DMS114 treated with DMSO at 0.1 percent for 48 hours (cell line): ENCODE measurements at regions not wholly inside any gene's neighbourhood (a gene's known extent, or its start where the extent isn't known, plus 50 kb on each side); places are given as distances from the start of the nearest gene placed in this dataset.
"Not testable (repeated sequence)": the region's sequence is repeated elsewhere in the genome, so short reads cannot be mapped to it uniquely, and the experiment has no call there.

Experiments used
- DNase-seq: peaks from one replicate; lab custom pipeline; 2025; ENCODE audit not compliant: unreplicated experiment; lab: John Stamatoyannopoulos, UW

DNA sequence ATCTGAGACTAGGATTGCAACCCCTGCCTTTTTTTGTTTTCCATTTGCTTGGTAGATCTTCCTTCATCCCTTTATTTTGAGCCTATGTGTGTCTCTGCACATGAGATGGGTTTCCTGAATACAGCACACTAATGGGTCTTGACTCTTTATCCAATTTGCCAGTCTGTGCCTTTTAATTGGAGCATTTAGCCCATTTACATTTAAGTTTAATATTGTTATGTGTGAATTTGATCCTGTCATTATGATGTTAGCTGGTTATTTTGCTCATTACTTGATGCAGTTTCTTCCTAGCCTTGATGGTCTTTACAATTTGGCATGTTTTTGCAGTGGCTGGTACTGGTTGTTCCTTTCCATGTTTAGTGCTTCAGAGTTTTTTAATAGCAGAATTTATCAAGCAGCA, 228.4 kb upstream of the ADRA1B start:
- not testable (repeated sequence) for DNase-seq

DNA sequence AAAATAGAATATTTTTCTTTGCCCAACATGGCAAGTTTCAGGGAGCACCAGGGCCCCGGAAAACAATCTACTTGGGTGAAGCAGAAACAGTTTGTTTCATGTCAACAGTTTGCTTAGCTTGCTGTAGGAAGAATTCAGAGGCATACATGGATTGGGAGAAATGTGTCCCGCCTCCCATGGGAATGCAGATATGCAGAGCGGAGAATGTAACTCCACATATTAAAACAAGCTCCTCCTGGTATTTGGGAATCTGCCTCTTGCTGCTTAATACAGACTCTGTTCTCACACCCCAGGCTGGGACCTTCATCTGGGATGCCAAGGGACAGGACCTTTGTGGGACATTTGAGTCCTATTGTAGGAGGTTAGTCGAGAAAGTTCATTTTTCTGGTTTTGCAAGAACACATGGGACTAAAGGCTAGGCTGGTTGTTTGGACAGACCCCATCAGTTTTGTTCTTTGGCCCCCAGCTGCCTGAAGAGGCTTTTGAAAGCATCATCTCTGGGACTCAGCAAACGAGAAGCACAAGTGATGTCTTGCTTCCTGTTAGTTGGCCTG, 220.5 kb upstream of the ADRA1B start:
- DNase-seq, result no peak

DNA sequence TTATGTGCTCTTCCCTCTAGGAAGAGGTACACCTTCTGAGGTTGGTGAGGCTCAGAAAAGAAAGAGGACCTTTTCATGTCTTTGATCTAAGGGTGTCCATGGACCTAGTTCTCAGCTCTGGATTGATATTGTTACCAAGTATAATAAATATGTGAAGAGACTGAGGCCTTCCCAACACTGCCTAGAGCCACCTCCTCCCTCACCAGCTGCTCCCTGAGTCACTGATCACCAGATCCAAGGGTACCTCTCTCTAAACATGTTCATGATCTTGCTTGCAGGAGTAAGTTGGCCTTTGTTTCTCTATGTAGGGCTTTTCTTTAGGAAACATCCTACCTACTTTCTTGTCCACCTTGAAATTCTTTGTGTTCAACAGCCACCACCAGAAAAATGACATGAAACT, 218.8 kb upstream of the ADRA1B start:
- no peak for DNase-seq

DNA sequence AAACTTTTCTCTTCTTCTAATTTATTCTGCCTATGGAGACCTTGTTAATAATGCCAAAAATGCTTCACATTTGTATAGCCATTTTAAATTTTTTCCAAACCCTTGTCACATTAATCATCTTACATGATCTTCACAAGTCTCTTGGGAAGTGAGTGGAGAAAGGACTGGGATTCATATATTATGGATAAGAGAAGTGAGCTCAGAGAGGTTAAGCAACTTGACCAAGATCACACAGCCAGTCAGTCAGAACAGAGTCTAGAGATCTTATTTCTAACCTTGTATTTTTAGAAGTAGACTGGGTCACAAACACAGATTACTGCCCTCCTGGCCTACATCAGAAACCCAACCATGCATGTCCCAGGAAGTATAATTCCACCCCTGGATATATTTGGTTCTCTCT, 218.0 kb upstream of the ADRA1B start:
- DNase-seq, result no peak

DNA sequence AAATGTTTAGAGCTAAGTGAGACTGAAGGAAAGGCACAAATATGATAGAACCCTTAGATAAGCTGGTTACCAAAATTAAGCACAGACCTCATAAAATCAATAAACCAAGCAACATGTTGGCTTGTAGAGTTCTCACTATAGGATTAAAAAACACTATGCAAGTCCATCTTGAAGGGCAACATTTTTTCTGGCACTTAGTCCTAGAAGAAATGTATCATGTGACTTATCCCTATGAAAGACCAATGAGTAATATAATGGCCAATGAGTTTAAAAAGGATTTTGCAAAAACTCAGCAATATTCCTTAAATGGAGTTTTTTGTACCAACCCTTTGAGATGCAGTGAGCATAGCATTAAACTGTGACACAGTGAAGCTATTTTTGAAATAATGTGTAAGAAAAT, 216.3 kb upstream of the ADRA1B start:
- DNase-seq, result no peak

DNA sequence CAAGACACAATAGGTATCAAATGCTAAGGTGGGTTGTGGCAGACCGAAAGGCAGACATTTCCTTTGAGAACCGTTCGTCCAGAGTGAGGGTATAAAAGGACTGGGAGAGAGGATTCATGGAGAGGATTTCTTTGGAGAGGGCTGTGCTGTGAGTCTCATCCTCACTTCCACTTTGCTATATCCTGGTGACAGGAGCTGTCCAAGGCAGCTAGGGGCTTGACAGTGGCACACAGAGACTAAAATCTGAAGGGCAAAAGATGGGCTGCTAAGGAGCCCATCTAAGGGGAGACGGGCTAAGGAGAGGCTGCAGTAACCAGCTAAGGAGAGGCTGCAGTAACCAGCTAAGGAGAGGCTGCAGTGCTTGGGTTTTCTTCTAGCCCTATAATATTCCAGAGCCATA, 214.0 kb upstream of the ADRA1B start:
- DNase-seq, result no peak

DNA sequence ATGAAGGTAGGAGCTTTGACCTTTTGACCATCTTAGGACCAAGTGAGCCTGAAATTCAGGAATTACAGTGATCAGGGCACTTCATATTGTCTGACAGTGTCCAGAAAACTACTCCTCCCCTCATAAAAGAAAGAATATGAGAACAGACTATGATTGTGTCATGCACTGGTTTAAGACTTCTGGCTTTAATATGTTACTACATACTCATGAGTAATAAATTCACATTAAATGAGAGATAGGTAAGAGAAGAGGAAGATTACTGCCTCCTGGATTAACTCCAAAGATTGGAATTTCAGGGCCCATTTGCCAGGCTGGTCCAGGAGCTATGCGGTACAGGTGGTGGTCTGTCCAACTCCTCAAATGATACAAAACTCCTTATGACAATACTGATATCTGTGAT, 213.5 kb upstream of the ADRA1B start:
- no peak for DNase-seq

DNA sequence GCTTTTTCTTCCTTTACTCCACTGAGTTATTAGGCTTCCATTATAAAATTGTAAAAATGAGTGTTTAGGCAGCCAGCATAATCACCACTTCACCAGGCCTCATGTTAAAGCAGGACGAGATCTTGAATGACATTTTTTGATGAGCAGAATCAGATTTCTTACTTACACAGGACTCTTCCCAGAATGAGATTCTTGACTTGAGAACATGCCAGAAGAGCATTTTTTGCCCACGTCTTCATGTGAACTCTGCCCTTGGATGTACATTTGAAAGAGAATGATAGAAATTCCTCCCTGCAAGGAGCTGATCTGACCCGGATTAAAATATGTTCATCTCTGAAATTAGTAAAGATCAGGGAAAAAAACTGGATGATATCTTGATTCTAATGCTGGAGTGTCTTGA, 212.1 kb upstream of the ADRA1B start:
- DNase-seq, result no peak

DNA sequence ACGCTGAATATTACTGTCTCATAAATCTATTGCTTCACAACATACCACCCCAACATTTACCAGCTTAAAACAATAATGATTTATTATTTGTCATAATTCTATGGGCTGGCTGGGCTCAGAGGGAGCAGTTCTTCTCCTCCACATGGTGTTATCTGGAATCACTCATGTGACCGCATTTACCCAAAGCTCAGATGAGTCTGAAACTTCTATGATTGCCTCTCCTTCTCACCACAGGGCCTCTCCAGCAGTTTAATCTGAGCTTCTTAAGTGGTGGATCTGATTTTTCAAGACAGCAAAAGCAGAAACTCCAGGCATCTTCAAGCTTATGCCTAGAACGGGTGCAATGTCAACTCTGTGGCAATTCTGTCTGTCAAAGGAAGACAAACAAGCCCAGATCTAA, 210.3 kb upstream of the ADRA1B start:
- DNase-seq, result no peak

DNA sequence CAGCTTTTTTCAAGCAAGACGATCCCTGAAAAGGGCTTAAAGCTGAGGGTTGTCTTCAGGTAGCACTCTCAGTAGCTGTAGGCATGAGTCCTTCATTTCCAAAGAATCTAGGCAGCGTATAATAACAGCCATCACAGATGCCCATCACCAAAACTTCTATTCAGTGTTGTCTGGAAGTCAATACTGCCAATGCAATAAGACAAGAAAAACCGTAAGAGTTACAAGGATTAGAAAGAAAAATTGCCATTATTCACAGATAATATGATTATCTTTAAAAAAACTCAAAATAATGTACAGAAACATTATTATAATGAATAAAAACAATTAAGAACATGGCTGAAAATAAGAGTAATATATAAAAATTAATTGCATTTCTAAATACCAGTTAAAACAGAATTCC, 208.2 kb upstream of the ADRA1B start:
- DNase-seq, result no peak

DNA sequence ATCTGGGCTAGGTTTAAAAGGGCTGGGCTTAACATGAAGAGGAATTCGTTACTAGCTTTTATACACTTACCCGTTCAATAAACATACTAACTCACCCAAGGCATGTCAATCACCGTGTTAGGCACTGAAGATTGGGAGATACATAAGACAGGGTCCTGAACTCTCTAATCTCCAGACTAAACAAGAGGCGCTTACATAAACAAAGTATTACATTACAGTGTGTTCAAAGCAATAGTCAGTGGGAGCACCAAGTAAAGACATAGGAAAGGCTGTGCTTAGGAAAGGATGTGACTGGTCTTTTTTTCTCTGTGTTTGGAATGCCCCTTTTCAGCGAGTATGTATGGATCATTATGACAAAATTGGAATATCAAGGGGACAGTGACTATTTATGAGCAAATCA, 203.6 kb upstream of the ADRA1B start:
- DNase-seq, result no peak

DNA sequence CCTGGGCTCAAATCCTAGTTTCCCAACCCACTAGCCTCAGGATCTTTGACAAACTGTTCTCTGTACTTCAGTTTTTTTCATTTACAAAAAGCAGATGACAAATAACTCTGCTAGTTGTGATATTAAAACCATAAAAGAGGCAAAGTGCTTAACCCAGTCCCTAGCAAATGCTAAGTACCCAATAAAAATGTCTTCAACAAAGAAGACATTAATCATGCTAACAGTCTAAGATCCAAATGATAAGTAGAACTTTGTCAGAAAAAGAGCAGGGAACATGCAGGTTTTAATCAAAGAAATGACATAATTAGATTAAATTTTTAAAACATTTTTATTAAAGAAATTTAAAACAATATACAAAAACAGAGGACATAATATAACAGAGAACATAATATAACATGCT, 203.0 kb upstream of the ADRA1B start:
- DNase-seq, result no peak

DNA sequence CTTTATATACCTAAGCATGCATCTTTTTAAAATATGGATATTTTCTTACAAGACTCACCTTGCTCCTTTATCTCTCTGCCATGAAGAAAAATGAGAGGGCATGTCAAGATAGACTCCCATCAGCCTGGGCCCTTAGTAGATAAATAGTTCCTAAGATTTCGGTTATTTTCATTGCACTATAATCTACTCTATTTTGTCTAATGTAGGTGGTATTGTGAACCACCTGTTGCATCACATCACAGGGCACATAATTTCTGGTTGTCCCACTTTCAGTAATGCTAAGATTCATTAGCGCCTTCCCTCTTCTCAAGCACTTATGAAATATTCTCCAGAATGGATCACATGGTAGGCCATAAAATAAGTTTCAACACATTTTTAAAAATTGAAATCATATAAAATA, 202.5 kb upstream of the ADRA1B start:
- no peak for DNase-seq

DNA sequence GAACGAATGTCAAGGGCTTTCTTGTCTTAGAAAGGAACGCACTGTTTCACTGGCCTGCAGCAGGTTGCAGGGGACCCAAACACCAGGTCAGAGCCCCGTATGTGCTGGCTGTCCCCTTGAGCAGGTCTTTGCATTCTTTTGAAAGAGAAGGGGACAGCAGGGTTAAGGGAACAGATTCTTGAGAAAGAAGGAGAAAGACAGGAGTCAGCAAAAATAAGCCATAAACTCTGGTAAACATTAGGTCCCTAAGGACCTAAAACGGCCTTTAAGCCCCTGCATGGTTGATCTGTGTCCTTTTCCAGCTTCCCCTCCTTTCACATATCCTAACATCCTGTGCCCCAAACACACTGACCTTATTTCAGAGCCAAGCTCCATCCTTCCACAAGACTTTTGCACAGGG, 190.8 kb upstream of the ADRA1B start:
- no peak for DNase-seq

DNA sequence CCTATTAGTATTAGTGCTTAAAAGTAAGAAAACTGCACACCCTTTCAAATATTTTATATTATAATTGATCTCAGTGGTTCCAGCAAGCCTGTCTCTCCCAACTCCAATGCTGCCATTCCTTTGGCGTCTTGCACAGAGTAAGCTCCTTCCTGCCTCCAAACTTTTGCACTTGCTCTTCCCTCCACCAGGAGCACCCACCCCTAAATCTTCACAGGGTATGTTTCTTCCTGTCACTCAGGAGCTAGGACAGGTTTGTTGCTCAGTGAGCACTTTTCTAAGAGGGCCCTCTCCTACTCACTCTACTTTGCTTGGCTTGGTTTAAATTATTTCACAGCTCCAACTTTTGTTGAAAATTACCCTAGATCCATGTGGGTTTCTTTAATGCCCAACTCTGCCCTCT, 189.1 kb upstream of the ADRA1B start:
- DNase-seq, result no peak

DNA sequence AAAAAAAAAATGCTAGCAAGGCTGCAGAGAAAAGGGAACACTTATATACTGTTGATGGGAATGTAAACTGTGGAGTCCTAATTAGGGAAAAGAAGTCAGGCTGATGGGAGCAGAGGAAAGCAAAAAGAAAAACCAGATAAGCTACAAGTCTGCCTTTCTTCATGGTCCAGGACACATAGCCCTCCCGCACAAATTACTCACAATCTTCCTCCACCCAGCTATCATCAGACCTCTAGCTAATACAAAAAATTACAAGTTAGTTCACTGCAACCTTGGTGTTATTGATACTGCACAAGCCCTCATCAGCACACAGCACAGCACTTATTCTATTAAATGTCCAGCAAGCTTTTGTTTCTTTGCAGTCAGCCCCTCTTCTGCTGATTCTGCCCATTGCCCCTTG, 186.0 kb upstream of the ADRA1B start:
- DNase-seq, result no peak

DNA sequence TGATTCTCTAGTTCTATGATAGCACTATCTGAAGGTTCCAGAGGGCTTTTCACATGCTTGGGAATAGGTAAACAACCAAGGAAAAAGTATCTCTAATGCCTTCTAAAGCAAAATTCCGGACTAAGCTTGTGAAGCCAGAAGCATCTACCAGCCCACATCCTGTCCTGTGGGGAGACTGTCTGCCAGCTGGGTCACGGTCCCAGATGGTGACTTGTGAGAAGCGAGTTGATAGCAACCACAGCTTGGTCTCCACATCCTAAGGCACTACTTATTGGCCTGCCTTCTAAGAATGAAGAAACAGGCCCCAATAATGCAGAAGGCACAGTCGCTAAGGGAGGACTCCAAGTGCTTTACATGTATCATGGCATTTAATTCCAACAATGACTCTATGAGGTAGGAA, 184.1 kb upstream of the ADRA1B start:
- DNase-seq, result no peak

DNA sequence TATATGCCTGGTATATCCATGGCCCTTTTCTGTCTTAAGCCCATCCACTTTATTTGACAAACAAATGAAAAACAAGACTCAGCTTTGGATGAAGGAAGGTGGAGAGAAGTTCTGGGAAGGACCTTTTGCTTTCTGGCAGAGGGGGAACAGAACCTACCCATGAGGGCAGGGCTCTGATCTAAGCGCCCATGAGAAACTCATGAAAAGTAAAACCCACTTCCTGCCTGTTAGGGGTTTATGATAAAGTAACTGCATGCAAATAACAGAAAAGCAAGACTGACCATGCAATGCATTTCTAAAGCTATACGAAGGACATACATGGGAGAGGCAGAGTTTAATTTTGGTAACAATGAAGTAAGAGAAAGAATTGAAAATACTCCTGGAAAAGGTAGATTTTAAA, 181.9 kb upstream of the ADRA1B start:
- no peak for DNase-seq

DNA sequence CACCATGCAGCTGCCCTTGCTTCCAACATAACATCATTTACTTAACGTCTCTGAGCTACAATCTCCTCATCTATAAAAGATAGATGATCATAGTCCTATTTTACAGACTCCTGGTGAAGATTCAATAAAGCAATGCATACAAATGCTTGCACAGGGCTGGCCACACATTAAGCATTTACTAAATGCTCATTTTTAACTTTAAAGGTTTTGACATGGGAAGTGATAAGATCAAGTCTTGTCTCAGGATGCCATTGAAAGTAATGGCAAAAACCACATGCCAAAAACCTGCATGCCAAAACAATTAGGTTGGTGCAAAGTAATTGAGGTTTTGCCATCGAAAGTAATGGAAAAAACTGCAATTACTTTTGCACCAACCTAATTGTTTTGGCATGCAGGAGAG, 181.2 kb upstream of the ADRA1B start:
- DNase-seq, result no peak

DNA sequence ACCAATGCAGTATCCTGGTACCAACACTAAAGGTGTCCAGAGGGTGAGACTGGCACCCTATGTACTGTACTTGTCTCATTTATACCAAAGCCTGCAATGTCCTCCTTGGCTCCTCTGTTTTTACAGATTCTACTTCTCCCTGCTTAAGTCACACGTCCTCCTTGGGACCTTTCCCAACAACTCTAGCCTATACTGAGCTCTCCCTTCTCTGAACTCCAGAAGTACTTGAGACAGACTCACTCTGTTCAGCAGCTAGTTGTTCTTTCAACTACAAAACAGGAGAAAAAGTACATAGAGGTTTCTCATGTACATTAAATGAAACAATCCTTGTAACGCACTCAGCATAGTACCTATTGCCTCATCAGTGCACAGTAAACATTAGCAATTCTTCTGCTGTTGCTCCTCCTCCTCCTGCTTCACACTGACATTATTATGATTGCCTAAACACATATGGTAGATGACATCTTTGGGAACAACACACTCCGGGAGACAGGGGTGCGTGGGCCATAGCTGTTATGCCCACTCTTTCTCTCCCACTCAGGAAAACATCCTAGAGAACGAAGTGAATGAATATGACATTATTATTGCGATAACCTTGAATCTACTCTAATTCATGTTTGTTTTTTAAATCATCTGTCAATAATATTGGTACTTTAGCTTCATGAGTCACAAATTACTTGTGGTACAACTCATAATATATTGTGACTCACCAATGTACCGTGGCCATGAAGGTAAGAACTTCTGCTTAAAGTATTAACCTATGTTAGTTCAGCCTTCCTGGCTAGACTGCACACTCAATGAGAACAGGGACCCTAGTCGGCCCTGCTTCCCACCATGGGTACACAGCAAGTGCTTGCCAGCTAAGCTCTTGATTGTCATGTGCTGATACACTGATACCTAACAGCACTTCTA, 180.3 kb upstream of the ADRA1B start:
- no peak for DNase-seq

DNA sequence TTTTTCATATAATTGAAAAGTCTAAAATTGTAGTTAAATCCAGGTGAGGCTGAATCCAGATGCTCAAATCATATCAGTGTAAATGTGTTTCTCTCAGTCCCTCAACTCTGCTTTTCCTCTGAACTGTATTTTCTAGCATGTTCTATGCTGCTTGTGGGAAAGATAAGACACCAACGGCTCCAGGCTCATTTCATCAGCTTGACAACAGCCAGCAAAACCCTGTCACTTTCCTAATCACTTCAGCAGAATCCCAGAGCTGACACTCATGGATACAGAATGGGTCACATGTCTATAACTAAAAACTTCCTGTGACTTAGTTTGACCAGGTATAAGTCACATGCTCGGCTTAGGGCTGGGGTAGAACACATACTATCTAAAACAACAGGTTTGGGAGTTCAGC, 179.4 kb upstream of the ADRA1B start:
- DNase-seq, result no peak

DNA sequence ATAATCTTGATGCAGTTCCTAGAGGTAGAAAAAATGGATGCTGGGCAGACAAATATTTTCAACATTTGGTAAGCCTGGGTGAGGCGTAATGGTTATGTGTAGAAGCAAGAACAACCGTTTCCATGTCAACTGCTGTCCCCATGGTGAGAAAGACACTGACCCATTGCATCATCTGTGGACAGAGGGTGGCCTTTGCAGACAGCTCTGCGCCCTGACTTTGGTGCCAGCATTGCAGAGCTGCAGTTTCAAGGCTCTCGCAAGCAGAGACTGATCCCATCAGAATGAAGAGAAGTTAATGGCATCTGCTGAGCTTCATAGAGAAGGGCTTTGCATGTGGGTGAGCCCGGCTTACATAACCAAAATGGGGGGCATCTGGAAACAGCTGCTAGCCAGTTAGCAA, 179.0 kb upstream of the ADRA1B start:
- DNase-seq, result no peak

DNA sequence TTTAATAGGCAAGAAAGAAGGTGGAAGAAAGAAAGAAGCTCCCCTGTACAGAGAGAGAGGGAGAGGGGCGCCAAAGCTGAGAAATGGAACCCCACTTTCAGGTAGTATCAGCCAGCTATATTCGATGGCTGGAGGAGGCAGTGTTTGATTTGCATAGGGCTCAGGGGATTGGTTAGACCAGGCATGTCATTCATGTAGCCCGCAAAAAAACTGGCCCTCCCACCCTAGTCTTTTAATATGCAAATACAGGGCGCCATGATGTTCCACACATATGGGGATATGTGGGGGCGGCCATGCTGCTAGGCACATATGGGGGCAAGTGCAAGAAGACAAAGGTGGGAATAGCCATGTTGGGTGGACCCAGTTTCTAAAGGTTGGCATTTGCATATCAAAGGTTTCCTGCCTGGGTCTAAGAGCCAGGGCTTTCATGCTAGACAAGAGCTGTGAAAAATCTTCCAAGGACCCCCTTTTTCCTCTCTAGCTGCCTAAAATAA, 174.4 kb upstream of the ADRA1B start:
- DNase-seq, result no peak
